Uterus (tissue), 3 donors: ENCODE measurements at regions not wholly inside any gene's neighbourhood (a gene's known extent, or its start where the extent isn't known, plus 50 kb on each side); places are given as distances from the start of the nearest gene placed in this dataset.

Experiments used
- DNase-seq, 2 donors: peaks; one replicate each; pipeline ENCODE4 v3.0.0-alpha.2; 2019 to 2020
- H3K27ac ChIP-seq, 2 donors: fragments of 200-600 bp; sonication (generic); 1 replicate in 1 of 2; 2 replicates in 1 of 2; pipeline ENCODE4 v1.5.1; 2016 to 2018
- H3K27me3 ChIP-seq, 2 donors: fragments of 200-600 bp; sonication (generic); one replicate each; pipeline ENCODE4 v1.5.1; 2018 to 2019; ENCODE audit warnings: control low read depth in 1 of 2
- H3K36me3 ChIP-seq, 2 donors: fragments of 200-600 bp; sonication (generic); one replicate each; pipeline ENCODE4 v1.5.1; 2019; ENCODE audit warnings: control low read depth in 1 of 2
- H3K4me1 ChIP-seq, 2 donors: fragments of 200-600 bp; sonication (generic); one replicate each; pipeline ENCODE4 v1.5.1; 2018 to 2019; ENCODE audit warnings: control low read depth in 1 of 2
- H3K4me3 ChIP-seq, 2 donors: fragments of 200-600 bp; sonication (generic); 1 replicate in 1 of 2; 2 replicates in 1 of 2; pipeline ENCODE4 v1.5.1; 2018 to 2019; ENCODE audit warnings: mild to moderate bottlenecking in 1 of 2
- H3K9me3 ChIP-seq, 2 donors: fragments of 200-600 bp; sonication (generic); one replicate each; pipeline ENCODE4 v1.5.1; 2019; ENCODE audit warnings: control low read depth in 1 of 2
- POLR2A ChIP-seq, 2 donors: fragments of 450-650 bp; IDR thresholded peaks; one replicate each; pipeline ENCODE4 v1.6.1; 2016; ENCODE audit warnings: antibody characterized with exemption in 2 of 2, mild to moderate bottlenecking in 1 of 2, moderate library complexity in 1 of 2
- intact Hi-C: fragments of 100-400 bp; cut with DNase I; formaldehyde crosslinking; loops from one replicate; pipeline ENCODE4 v1.15.1; 2023; ENCODE audit warnings: low total_unique reads
- TF ChIP-seq, protein P1 (sequence below), 4 experiments: fragments of 200-600 bp in 2 of 4; fragments of 450-650 bp in 2 of 4; sonication (generic) in 2 of 4; IDR thresholded peaks; one replicate each; pipeline ENCODE4 v1.5.1; 2016 to 2019; ENCODE audit warnings: antibody characterized with exemption in 4 of 4, mild to moderate bottlenecking in 2 of 4, moderate library complexity in 1 of 4
- donor health status: DM: yes; HTN: yes; CAD: no.

- Histone ChIP-seq H3K4me1 (no peaks in the 10 kb centered on the region), H3K4me3 (no peak overlapping the region)
- intact Hi-C loops = no loop called here
These were observed 1214.3 kb upstream of the TMEM132C start for GRCh38 chr12:127052511-127053232.

DNA sequence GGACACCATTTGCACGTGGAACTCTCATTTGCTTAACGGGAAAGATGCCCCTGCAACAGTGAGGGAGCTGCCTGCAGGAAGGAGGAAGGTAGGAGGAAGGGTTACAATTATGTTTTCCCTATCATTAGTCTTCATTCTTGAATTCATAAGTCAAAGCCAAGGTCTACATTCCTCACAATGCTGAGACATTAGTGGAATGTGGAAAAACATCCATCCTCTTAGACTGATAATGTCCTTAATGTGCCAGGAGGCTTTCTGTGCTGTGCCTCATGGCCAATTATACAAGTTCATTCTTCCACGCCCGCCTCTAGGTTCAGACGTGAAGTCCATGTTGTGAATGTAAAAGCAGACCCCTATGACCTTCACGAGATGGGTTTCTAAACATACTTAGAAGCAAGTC, 1212.4 kb upstream of the TMEM132C start:
- no peaks in the 10 kb centered on the region for H3K4me1 ChIP-seq
- H3K27ac ChIP-seq = no peak overlapping the region
- TF ChIP-seq, protein P1, sequence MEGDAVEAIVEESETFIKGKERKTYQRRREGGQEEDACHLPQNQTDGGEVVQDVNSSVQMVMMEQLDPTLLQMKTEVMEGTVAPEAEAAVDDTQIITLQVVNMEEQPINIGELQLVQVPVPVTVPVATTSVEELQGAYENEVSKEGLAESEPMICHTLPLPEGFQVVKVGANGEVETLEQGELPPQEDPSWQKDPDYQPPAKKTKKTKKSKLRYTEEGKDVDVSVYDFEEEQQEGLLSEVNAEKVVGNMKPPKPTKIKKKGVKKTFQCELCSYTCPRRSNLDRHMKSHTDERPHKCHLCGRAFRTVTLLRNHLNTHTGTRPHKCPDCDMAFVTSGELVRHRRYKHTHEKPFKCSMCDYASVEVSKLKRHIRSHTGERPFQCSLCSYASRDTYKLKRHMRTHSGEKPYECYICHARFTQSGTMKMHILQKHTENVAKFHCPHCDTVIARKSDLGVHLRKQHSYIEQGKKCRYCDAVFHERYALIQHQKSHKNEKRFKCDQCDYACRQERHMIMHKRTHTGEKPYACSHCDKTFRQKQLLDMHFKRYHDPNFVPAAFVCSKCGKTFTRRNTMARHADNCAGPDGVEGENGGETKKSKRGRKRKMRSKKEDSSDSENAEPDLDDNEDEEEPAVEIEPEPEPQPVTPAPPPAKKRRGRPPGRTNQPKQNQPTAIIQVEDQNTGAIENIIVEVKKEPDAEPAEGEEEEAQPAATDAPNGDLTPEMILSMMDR (IDR thresholded peaks at IDR 0.05) = no peak
- no peak for TF ChIP-seq POLR2A (IDR thresholded peaks at IDR 0.05)
- intact Hi-C loops = no loop called here
- no peaks in the 10 kb centered on the region for H3K9me3 ChIP-seq
- no peaks in the 10 kb centered on the region for H3K36me3 ChIP-seq
- H3K4me3 ChIP-seq = no peak overlapping the region
- H3K27me3 ChIP-seq = no peaks in the 10 kb centered on the region
- DNase-seq = no peak

More at GRCh38 chr12:127052511-127053232, 1214.3 kb upstream of the TMEM132C start:
- Histone ChIP-seq H3K27ac (no peak overlapping the region), H3K9me3 (no peaks in the 10 kb centered on the region), H3K36me3 (no peaks in the 10 kb centered on the region), H3K27me3 (no peaks in the 10 kb centered on the region)
- TF ChIP-seq, protein P1 (IDR thresholded peaks at IDR 0.05) = no peak
- no peak for TF ChIP-seq POLR2A (IDR thresholded peaks at IDR 0.05)
- no peak for DNase-seq

GRCh38 chr12:127060310-127060847, 1206.6 kb upstream of the TMEM132C start:
- H3K27me3 ChIP-seq = no peaks in the 10 kb centered on the region
- intact Hi-C loops = no loop called here
- no peak for DNase-seq
- no peaks in the 10 kb centered on the region for H3K4me1 ChIP-seq
- H3K4me3 ChIP-seq = no peak overlapping the region
- TF ChIP-seq POLR2A (IDR thresholded peaks at IDR 0.05) = no peak
- TF ChIP-seq, protein P1 (IDR thresholded peaks at IDR 0.05) = no peak
- H3K36me3 ChIP-seq = no peaks in the 10 kb centered on the region
- H3K27ac ChIP-seq = no peak overlapping the region
- H3K9me3 ChIP-seq = no peaks in the 10 kb centered on the region

- H3K27ac ChIP-seq = no peak overlapping the region
- no peaks in the 10 kb centered on the region for H3K27me3 ChIP-seq
- no peaks in the 10 kb centered on the region for H3K9me3 ChIP-seq
- no peaks in the 10 kb centered on the region for H3K4me1 ChIP-seq
- H3K36me3 ChIP-seq = no peaks in the 10 kb centered on the region
- no peak for DNase-seq
- intact Hi-C loops = no loop called here
- H3K4me3 ChIP-seq = no peak overlapping the region
- TF ChIP-seq POLR2A (IDR thresholded peaks at IDR 0.05) = no peak
- TF ChIP-seq, protein P1 (IDR thresholded peaks at IDR 0.05) = no peak
These were observed 1206.0 kb upstream of the TMEM132C start for GRCh38 chr12:127060933-127061332.

DNA sequence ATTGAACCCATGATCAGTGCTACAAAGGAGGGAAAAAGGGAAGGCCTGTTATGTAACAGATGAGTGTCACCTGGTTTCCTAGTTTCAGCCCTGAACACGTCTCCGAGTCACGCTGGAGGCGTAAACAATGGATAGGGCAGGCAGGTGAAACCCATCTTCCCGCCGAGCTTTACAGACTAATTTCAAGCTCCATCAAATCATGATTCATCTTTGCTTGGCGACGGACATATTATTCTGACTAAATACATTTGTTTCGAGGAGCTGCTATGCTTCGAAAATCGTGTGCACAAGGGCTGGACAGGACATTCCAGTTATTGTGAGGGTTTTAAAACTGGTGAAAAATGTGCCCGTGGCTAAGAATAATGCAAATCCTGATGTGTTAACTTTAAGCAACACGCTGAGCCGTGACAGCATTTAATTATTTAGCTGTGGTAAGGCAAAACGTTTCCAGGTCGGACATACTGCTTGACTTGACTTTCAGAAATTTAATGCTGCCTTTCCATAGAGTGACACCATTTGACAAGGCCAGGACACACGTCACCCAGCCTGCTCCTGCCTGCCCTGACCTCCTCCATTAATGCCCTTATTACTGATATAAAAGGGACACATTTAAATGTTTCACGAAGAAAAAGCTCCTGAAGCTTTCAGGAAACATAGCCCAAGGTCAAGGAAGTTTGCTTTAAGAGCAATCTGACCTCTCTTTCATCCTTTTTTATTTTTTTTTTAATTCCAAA, 1203.5 kb upstream of the TMEM132C start:
- no peaks in the 10 kb centered on the region for H3K4me1 ChIP-seq
- no peak overlapping the region for H3K4me3 ChIP-seq
- TF ChIP-seq, protein P1 (IDR thresholded peaks at IDR 0.05) = no peak
- no peak for TF ChIP-seq POLR2A (IDR thresholded peaks at IDR 0.05)
- H3K27ac ChIP-seq = no peak overlapping the region
- intact Hi-C loops = no loop called here
- no peaks in the 10 kb centered on the region for H3K27me3 ChIP-seq
- no peaks in the 10 kb centered on the region for H3K9me3 ChIP-seq
- no peaks in the 10 kb centered on the region for H3K36me3 ChIP-seq
- no peak for DNase-seq
